Calu3 (cell line): ENCODE measurements at regions not wholly inside any gene's neighbourhood (a gene's known extent, or its start where the extent isn't known, plus 50 kb on each side); places are given as distances from the start of the nearest gene placed in this dataset.

Experiments
- BruUV-seq: library from RNA; stranded (reverse); fragments of 400-500 nt; replicated peaks from 2 replicates; lab custom pipeline; 2021; lab: Mats Ljungman, UMichigan
- CTCF ChIA-PET: fragments of 300-600 bp; sonication (Branson Sonifier 250); formaldehyde crosslinking; loops from one replicate; lab custom pipeline; 2022; ENCODE audit warnings: antibody characterized with exemption; lab: Charles Lee
- DNase-seq: peaks from one replicate; pipeline ENCODE4 v3.0.0; 2022
- H3K27ac Mint-ChIP-seq: one replicate; pipeline ENCODE4 v1.8.0; 2022; ENCODE audit warnings: mixed read lengths; ENCODE audit not compliant: unreplicated experiment
- H3K27me3 Mint-ChIP-seq: one replicate; pipeline ENCODE4 v1.8.0; 2022; ENCODE audit warnings: mixed read lengths; ENCODE audit not compliant: unreplicated experiment
- H3K36me3 Mint-ChIP-seq: one replicate; pipeline ENCODE4 v1.8.0; 2022; ENCODE audit warnings: mild to moderate bottlenecking, moderate library complexity, mixed read lengths; ENCODE audit not compliant: insufficient read depth, unreplicated experiment
- H3K4me1 Mint-ChIP-seq: one replicate; pipeline ENCODE4 v1.8.0; 2022; ENCODE audit warnings: mild to moderate bottlenecking, low read depth, mixed read lengths; ENCODE audit not compliant: unreplicated experiment
- H3K4me3 Mint-ChIP-seq: one replicate; pipeline ENCODE4 v1.8.0; 2022; ENCODE audit warnings: mild to moderate bottlenecking, low read depth, moderate library complexity, mixed read lengths; ENCODE audit not compliant: unreplicated experiment
- H3K9me3 Mint-ChIP-seq: one replicate; pipeline ENCODE4 v1.8.0; 2022; ENCODE audit warnings: low read depth, mixed read lengths; ENCODE audit not compliant: unreplicated experiment
- CTCF ChIP-seq: fragments of 200-600 bp; IDR thresholded peaks from one replicate; pipeline ENCODE4 v1.8.0; 2022; ENCODE audit warnings: antibody characterized with exemption; ENCODE audit not compliant: unreplicated experiment
- intact Hi-C: fragments of 100-400 bp; cut with micrococcal nuclease; formaldehyde crosslinking; loops from one replicate; pipeline ENCODE4 v1.10.0; 2022; ENCODE audit not compliant: unreplicated experiment

- Mint-ChIP-seq H3K4me1 (peaks cover 8% of the 10 kb centered on the region), H3K36me3 (peaks cover 18% of the 10 kb centered on the region), H3K9me3 (no peaks in the 10 kb centered on the region), H3K4me3 (peak overlapping the region; percentile 92), H3K27me3 (no peaks in the 10 kb centered on the region), H3K27ac (no peak overlapping the region)
- BruUV-seq, result no TSS peak
- intact Hi-C loops, result no loop called here
- CTCF ChIA-PET, result no interaction called here
- no peak for DNase-seq
- TF ChIP-seq CTCF, result no peak
Measured at GRCh38 chr4:182142176-182143085, 100.8 kb upstream of the TENM3 start.

GRCh38 chr4:182143086-182143821 lies 99.9 kb upstream of the TENM3 start:
- Mint-ChIP-seq H3K36me3 (peaks cover 18% of the 10 kb centered on the region), H3K9me3 (no peaks in the 10 kb centered on the region), H3K4me3 (peak overlapping the region; percentile 92), H3K4me1 (peaks cover 8% of the 10 kb centered on the region), H3K27me3 (no peaks in the 10 kb centered on the region), H3K27ac (no peak overlapping the region)
- BruUV-seq, result no TSS peak
- intact Hi-C loops, result no loop called here
- no peak for TF ChIP-seq CTCF
- CTCF ChIA-PET, result no interaction called here
- DNase-seq, result no peak

GRCh38 chr4:182143822-182144625 lies 99.2 kb upstream of the TENM3 start:
- H3K9me3 Mint-ChIP-seq, result no peaks in the 10 kb centered on the region
- no peak overlapping the region for H3K27ac Mint-ChIP-seq
- no peaks in the 10 kb centered on the region for H3K27me3 Mint-ChIP-seq
- peaks cover 8% of the 10 kb centered on the region for H3K4me1 Mint-ChIP-seq
- BruUV-seq, result no TSS peak
- TF ChIP-seq CTCF, result no peak
- intact Hi-C loops, result no loop called here
- H3K4me3 Mint-ChIP-seq, result peak overlapping the region; percentile 92
- DNase-seq, result peak; percentile 43
- peaks cover 18% of the 10 kb centered on the region for H3K36me3 Mint-ChIP-seq
- CTCF ChIA-PET, result no interaction called here

GRCh38 chr4:182144626-182145333 lies 98.4 kb upstream of the TENM3 start:
- intact Hi-C loops, result no loop called here
- no peak for DNase-seq
- Mint-ChIP-seq H3K36me3 (peaks cover 18% of the 10 kb centered on the region), H3K9me3 (no peaks in the 10 kb centered on the region), H3K27ac (no peak overlapping the region), H3K4me3 (peak overlapping the region; percentile 92), H3K4me1 (peaks cover 8% of the 10 kb centered on the region), H3K27me3 (no peaks in the 10 kb centered on the region)
- BruUV-seq, result no TSS peak
- CTCF ChIA-PET, result no interaction called here
- no peak for TF ChIP-seq CTCF
